HG02610 (cell line): ENCODE measurements at regions not wholly inside any gene's neighbourhood (a gene's known extent, or its start where the extent isn't known, plus 50 kb on each side); places are given as distances from the start of the nearest gene placed in this dataset.

Source experiments
- ATAC-seq: cut with Tn5 transposase; IDR thresholded peaks from one replicate; pipeline ENCODE4 v1.9.1; 2021; ENCODE audit warnings: mild to moderate bottlenecking, moderate library complexity; ENCODE audit not compliant: unreplicated experiment

DNA sequence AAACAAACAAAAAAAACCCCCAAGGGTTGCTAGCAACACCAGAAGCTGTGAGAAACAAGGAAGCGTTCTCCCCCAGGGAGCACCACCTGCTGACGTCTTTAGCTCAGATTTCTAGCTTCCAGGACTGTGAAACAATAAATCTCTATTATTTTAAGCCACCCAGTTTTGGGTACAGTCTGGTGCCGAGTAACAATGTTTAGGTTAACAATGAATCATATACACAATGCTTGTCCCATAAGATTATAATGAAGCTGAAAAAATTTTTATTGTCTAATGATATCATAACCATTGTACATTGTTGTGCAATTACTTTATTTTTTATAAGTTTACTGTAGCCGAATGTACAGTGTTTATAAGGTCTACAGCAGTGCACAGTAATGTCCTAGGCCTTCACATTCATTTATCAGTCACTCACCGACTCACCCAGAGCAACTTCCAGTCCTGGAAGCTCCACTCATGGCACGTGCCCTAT lies 72.1 kb upstream of the CAB39 start:
- no peak for ATAC-seq

DNA sequence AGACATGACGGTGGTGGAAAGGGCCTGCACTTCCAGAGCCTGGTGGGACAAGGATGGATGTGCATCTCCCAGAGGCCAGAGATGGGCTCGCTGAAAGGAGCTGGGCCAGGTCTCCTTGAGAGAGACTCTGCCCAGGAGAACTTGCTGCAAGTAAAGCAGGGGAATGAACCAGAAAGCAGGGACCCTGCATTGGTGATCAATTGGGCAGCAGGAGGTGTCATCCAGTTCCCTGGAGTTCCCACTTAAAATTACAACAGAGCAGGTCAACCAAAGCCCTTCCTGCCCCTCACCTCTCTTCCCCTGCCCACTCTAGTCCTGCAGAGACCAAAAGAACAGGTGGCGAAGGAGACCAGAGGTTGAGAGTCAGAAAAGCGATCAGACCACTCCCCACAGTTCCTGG lies 69.7 kb upstream of the CAB39 start:
- no peak for ATAC-seq

DNA sequence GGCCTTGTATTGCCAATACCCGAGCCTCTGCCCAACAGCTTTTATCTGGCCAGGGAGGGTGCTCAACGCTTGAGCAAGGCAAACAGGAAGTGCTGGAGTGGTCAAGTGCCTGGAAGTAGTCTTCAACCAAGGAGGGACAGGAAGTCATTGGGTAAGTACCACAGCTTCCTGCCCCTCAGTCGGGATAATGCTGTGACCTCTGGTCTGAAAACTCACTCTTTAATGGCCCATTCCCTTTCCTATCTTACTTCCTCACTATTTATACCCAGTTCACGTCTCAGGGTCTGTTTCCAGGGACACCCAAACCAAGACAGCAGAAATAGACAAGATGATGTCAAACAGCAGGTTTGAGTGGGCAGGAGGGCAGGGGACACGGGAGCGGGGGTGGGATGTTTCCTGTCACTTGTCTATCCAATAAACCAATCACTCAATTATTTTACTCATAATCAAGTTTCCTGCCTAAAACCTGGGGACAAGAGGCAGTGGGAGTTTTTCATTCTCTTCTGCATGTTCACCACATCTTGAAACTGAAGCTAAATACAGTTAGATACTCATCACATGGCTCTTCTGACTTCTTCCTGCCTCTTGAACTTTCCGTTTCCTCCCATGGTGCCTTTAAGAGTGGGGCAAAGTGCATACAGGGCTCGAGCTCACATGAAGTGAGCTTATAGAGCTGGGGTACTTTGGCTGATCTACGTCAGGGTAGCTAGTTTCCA lies 68.9 kb upstream of the CAB39 start:
- peak; percentile 69 for ATAC-seq

DNA sequence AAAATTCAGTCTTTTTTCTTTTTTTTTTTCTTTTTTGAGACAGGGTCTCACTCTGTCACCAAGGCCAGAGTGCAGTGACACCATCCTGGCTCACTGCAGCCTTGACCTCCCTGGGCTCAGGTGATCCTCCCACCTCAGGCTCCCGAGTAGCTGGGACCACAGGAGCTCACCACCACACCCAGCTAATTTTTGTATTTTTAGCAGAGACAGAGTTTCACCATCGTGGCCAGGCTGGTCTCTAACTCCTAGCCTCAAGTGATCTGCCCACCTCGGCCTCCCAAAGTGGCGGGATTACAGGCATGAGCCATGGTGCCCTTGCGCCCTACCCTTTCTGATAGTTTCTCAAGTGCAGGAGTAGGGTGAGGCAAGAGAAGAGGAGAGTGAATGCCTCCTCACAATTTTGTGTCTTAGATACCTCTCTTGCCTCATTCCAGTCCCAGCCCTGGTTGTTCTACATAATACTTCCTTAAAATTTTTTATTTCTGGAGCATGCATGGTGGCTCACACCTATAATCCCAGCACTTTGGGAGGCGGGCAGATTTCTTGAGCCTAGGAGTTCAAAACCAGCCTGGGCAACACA lies 68.2 kb upstream of the CAB39 start:
- no peak for ATAC-seq

DNA sequence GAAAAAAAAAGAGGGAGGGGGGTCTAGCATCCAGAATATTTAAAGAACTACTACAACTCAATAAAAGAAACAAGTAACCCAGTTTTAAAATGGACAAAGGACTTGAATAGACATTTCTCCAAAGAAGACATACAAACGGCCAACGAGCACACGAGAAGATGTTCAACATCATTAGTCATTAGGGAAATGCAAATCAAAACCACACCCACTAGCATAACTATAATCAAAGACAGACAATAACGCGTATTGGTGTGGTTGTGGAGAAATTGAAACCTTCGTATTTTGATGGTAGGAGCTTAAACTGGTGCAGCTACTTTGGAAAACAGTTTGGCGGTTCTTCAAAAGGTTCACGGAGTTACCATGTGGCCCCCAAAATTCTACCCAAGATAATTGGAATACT lies 64.3 kb upstream of the CAB39 start:
- no peak for ATAC-seq

DNA sequence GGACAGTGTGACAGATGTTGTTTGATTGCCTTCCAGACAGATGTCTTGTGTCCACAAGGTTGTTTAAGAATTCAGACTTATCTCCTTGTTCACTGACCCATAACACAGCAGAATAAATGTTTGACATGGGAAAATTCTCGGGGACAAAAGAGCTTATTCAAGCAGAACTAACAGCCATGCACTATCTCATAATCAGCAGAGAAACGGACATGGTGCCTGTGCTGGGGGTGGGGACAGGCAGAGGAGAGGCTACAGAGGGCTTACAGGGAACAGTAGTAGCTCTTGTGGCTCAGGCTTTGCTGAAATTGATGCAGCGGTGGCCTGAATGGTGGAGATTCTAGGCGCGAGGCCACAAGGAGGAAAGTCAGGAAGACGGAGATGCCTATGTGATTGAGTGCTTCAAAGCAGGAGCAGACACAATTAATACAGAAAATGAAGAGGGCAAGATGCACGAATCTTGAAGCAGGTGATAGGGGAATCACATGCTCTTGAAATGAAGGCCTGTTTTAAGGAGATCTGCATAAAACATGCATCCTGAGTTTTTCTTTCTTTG lies 62.0 kb upstream of the CAB39 start:
- ATAC-seq = peak; percentile 65

DNA sequence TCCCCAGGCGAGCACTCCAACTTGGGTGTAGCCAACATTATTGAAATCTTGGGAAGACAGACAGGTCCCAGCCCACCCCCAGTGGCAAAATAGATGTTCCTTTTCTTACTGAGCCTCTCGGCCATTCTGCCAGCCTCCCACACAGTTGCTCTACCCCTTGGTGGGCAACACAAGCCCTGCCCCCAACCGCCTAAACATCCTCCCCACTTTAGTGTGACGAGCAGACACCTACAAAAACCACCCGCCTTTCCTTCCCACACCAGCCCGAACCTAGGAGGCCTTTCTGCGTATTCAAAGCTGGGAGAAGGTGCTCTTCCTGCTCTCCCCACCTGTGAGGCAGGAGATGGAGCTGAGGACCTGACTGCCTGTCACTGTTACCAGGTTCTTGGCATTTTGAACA lies 58.6 kb upstream of the CAB39 start:
- no peak for ATAC-seq

DNA sequence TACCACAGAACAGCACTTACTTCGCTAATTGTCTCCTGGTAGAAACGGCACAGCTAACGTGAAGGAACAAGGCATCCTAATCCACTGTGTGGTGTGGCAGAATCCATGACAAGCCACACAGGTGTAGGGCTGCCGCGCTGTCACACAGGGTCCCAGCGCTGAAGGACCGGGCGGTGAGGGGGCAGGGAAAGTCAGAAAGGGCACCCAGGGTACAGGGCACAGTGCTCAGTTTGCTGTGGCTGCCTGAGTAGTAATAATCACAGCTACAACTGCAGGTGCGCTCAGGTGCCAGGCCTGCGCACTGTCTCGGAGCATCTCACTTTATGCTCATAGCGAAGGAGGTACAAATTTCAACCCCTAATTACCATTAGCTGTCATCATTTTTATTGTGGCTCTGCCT lies 55.2 kb upstream of the CAB39 start:
- ATAC-seq = no peak

DNA sequence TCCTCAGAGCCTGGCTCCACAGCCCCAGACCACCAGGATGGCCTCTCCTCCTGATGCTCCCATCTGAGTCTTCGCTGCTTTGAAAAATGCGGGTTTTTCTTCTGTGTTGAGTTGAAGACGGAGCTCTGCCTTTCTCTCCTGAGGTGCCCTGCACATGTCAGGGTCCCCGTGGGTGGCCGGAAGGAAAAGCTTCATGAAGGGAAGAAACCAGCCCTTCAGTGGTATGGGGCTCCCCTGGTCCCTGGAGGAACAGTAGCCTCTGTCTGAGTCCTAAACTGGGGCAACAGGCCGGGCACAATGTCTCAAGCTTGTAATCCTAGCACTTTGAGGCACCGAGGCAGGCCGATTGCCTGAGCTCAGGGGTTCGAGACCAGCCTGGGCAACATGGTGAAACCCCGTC lies 54.7 kb upstream of the CAB39 start:
- ATAC-seq = no peak

DNA sequence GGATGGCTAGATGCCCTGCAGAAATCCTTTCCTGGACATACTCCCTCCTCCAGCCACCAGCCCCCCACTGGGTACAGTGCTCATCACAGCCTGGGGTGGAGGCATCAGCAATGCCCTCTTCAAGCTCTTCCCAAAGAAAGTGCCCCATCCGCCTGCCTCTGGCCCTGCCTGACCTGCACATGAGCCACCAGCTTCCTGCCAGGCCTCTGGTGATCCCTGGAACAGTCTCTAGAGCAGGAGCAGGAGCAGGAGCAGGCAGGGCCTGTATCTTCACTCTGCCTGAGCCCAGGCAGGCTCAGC lies 54.1 kb upstream of the CAB39 start:
- ATAC-seq = no peak

DNA sequence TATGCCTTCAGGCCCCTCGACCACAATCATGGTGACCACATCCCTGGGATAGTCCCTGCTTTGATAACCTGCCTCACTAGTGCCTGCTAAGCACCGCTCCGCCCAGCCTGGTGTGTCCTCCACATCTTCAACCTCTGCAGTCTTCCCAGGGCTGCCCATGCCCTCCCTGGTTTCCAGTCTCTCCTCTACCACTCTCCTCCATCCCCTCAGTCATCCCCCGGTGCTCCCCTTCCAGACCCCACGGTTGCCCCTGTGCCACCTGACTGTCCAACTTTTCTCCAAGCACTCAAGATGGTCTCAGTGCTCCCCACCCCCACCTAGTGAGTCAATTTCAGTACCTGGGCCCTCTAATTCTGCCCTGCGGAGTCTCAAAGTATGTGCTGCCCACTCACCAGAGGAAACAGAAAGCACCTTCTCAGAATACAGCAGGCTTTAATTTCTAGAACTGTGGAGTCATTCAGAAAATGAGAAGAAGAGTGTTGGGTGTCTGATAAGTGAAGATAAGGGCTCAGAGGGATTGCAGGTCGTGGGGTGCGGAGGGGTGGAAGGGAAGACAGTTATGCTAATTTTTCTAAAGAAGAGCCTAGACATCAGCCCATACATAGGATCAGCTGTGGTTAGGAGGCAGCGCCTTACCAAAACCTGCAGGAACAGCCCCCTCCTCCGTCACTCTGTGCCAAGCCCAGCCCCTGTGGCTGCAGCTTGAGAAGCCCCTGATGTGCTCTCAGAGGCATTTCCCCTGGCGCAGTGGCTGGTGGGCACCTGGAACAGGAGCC lies 53.6 kb upstream of the CAB39 start:
- peak; percentile 72 for ATAC-seq

DNA sequence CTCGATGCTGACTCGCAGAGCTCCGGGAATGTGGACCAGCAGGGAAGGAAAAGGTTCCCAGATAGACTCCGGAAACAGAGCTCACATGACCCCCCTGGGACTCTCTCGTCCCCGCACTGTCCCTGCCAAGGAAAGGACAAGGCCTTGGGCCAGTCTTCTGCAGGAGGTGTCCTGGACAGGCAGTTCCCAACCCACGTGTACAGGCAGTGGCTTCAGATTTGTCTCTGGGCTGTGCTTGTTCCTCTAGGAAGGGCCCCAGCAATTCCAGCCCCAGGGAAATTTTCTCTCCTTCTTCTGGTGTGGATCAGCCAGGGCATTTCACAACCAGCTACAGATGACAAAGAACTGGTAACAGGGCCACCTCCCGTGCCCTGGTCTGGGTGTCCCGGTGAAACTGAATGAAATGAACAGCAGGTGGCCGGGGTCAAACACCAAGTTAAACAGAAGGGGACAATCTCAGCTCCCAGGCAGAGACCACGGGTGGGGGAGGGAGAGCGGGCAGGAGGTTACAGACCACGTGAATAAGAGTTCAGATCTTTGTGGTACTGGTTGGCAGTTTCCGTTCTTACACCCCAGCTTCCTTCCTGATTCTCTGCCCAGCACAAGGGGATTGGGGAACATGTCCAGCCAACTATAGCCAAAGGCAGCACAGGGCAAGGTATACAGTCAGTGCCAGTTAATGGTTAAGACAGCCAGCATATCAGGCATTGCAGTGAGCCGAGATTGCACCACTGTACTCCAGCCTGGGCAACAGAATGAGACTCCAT lies 52.2 kb upstream of the CAB39 start:
- no peak for ATAC-seq

DNA sequence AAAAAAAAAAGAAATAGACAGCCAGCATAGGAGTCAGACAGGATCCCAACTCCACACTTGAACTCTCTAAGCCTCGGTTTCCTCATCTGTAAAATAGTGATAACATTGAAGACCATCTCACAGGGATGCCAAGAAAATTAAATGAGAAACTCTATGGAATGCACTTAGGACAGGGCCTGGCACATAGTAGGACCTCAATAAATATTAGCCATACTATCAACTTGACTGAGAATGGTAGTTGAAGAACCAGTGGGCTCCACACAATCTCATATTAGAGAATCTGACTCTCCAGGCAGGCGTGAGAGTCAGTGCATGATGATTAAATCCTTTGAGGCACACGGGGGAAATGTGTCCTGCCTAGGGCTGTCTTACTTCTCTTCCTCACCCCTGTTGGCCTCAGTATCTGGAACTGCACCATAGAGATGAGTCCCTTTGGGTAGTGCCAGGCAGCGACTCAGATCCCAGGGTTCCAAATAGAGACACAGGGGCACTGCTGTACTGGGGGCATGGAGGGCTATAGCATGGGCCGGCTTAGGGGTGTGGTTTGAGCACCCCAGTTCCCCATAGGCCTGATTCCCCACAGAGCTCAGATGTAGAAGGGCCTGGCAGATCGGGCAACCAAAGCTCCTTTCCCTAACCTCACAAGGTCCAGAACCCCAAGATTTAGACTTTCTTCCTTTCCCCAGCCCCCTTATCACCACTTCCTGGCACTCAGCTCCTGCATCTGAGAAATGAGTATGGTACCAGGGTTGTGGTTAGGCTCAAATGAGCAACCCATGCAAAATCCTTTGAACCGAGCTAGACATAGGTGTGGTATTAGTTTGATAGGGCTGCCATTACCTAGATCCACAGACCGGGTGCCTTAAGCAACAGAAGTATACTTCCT lies 51.3 kb upstream of the CAB39 start:
- peak; percentile 35 for ATAC-seq
